A549 (cell line): ENCODE measurements at regions not wholly inside any gene's neighbourhood (a gene's known extent, or its start where the extent isn't known, plus 50 kb on each side); places are given as distances from the start of the nearest gene placed in this dataset.

Experiments used
- BHLHE40 ChIP-seq: IDR thresholded peaks from 2 replicates; pipeline ENCODE4 v1.6.1; 2012; ENCODE audit warnings: low read depth, low read length, inconsistent platforms
- CEBPB ChIP-seq, 2 experiments: fragments of >200 bp in 1 of 2; sonication (Bioruptor Twin) in 1 of 2; formaldehyde crosslinking in 1 of 2; IDR thresholded peaks; 2 replicates each; pipeline ENCODE4 v1.6.1; 2012 to 2016
- EP300 ChIP-seq, 2 experiments: fragments of >200 bp; sonication (Bioruptor Twin); formaldehyde crosslinking; IDR thresholded peaks; 2 replicates in 1 of 2; 3 replicates in 1 of 2; pipeline ENCODE4 v1.6.1; 2016 to 2017
- HMGXB4 ChIP-seq: fragments of 250-450 bp; sonication (Bioruptor Pico); IDR thresholded peaks from 2 replicates; pipeline ENCODE4 v1.5.0; 2021; ENCODE audit warnings: mild to moderate bottlenecking, moderate library complexity, borderline replicate concordance
- MAFK ChIP-seq: fragments of 450-650 bp; IDR thresholded peaks from 2 replicates; pipeline ENCODE4 v1.6.1; 2014; ENCODE audit not compliant: partially characterized antibody
- PHF8 ChIP-seq: fragments of 200-600 bp; sonication (generic); IDR thresholded peaks from 2 replicates; pipeline ENCODE4 v1.6.1; 2016; ENCODE audit warnings: low read depth, mild to moderate bottlenecking, antibody characterized with exemption, moderate library complexity, borderline replicate concordance
- POLR2A ChIP-seq: IDR thresholded peaks from 2 replicates; pipeline ENCODE4 v1.6.1; 2012; ENCODE audit warnings: mild to moderate bottlenecking, low read length
- RCOR1 ChIP-seq: fragments of 150-350 bp; IDR thresholded peaks from 2 replicates; pipeline ENCODE4 v1.6.1; 2014; ENCODE audit warnings: antibody characterized with exemption, low read length, low read depth
- REST ChIP-seq: fragments of 200-600 bp; sonication (generic); IDR thresholded peaks from 2 replicates; pipeline ENCODE4 v1.6.1; 2016; ENCODE audit warnings: antibody characterized with exemption, mild to moderate bottlenecking, moderate library complexity
- RFX5 ChIP-seq: fragments of 450-650 bp; IDR thresholded peaks from 2 replicates; pipeline ENCODE4 v1.7.1; 2014; ENCODE audit warnings: antibody characterized with exemption, mild to moderate bottlenecking, moderate library complexity
- RNF2 ChIP-seq: fragments of 200-600 bp; sonication (generic); IDR thresholded peaks from 2 replicates; pipeline ENCODE4 v1.6.1; 2016; ENCODE audit warnings: low read depth, mild to moderate bottlenecking, antibody characterized with exemption, moderate library complexity, borderline replicate concordance
- TF ChIP-seq, protein P1 (sequence below): fragments of >200 bp; sonication (Bioruptor Twin); formaldehyde crosslinking; IDR thresholded peaks from 3 replicates; pipeline ENCODE4 v1.5.1; 2016

- no peak for TF ChIP-seq RCOR1
- no peak for TF ChIP-seq BHLHE40
- peak; percentile 98 for TF ChIP-seq REST
- TF ChIP-seq HMGXB4 (CRISPR knock-in tag) = no peak
- TF ChIP-seq EP300 (IDR thresholded peaks at IDR 0.05) = no peak
- no peak for TF ChIP-seq MAFK
- TF ChIP-seq, protein P1, sequence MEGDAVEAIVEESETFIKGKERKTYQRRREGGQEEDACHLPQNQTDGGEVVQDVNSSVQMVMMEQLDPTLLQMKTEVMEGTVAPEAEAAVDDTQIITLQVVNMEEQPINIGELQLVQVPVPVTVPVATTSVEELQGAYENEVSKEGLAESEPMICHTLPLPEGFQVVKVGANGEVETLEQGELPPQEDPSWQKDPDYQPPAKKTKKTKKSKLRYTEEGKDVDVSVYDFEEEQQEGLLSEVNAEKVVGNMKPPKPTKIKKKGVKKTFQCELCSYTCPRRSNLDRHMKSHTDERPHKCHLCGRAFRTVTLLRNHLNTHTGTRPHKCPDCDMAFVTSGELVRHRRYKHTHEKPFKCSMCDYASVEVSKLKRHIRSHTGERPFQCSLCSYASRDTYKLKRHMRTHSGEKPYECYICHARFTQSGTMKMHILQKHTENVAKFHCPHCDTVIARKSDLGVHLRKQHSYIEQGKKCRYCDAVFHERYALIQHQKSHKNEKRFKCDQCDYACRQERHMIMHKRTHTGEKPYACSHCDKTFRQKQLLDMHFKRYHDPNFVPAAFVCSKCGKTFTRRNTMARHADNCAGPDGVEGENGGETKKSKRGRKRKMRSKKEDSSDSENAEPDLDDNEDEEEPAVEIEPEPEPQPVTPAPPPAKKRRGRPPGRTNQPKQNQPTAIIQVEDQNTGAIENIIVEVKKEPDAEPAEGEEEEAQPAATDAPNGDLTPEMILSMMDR = no peak
- no peak for TF ChIP-seq CEBPB (IDR thresholded peaks at IDR 0.05)
- TF ChIP-seq POLR2A = no peak
- TF ChIP-seq RFX5 = no peak
- TF ChIP-seq PHF8 = no peak
- TF ChIP-seq RNF2 = no peak
Measured at GRCh38 chr14:100486025-100486828, 101.0 kb downstream of the BEGAIN start.
